HEK293T (cell line): ENCODE measurements at regions not wholly inside any gene's neighbourhood (a gene's known extent, or its start where the extent isn't known, plus 50 kb on each side); places are given as distances from the start of the nearest gene placed in this dataset.
"Not testable (repeated sequence)": the region's sequence is repeated elsewhere in the genome, so short reads cannot be mapped to it uniquely, and the experiment has no call there.

Source experiments
- CTCF ChIA-PET: fragments of 350-600 bp; formaldehyde crosslinking; extraction: SDS; loops from one replicate; lab custom pipeline; 2021; ENCODE audit warnings: antibody characterized with exemption, inconsistent platforms; lab: Yijun Ruan, JAX
- POLR2A ChIA-PET: fragments of 350-600 bp; formaldehyde crosslinking; extraction: SDS; loops from one replicate; lab custom pipeline; 2020; ENCODE audit warnings: antibody characterized with exemption, inconsistent platforms; lab: Yijun Ruan, JAX
- DNase-seq: peaks from one replicate; pipeline ENCODE4 v3.0.0; 2012; ENCODE audit warnings: mixed read lengths; ENCODE audit errors: extremely low spot score
- ARNT ChIP-seq: fragments of 450-650 bp; IDR thresholded peaks from 2 replicates; pipeline ENCODE4 v1.6.1; 2017; ENCODE audit warnings: mild to moderate bottlenecking
- BHLHE40 ChIP-seq: fragments of 450-650 bp; IDR thresholded peaks from 2 replicates; pipeline ENCODE4 v1.6.1; 2016; ENCODE audit warnings: mild to moderate bottlenecking, moderate library complexity, borderline replicate concordance
- CTBP1 ChIP-seq: fragments of 450-650 bp; IDR thresholded peaks from 2 replicates; pipeline ENCODE4 v1.6.1; 2016; ENCODE audit warnings: borderline replicate concordance
- ELF4 ChIP-seq: fragments of 450-650 bp; IDR thresholded peaks from 2 replicates; pipeline ENCODE4 v1.6.1; 2017; ENCODE audit warnings: antibody characterized with exemption
- FOXA1 ChIP-seq: fragments of 450-650 bp; IDR thresholded peaks from 2 replicates; pipeline ENCODE4 v1.6.1; 2016; ENCODE audit warnings: mild to moderate bottlenecking
- FOXK2 ChIP-seq: fragments of 450-650 bp; IDR thresholded peaks from 2 replicates; pipeline ENCODE4 v1.6.1; 2016; ENCODE audit warnings: mild to moderate bottlenecking
- FOXM1 ChIP-seq: fragments of 450-650 bp; IDR thresholded peaks from 2 replicates; pipeline ENCODE4 v1.6.1; 2017; ENCODE audit warnings: mild to moderate bottlenecking, borderline replicate concordance
- HDGF ChIP-seq: fragments of 450-650 bp; IDR thresholded peaks from 2 replicates; pipeline ENCODE4 v1.6.1; 2017; ENCODE audit warnings: antibody characterized with exemption, borderline replicate concordance
- L3MBTL2 ChIP-seq: fragments of 450-650 bp; conservative IDR thresholded peaks from 2 replicates; pipeline ENCODE4 v1.6.1; 2016; ENCODE audit warnings: mild to moderate bottlenecking
- LEF1 ChIP-seq: fragments of 450-650 bp; IDR thresholded peaks from 2 replicates; pipeline ENCODE4 v1.6.1; 2017; ENCODE audit warnings: mild to moderate bottlenecking, borderline replicate concordance
- NFRKB ChIP-seq: fragments of 450-650 bp; IDR thresholded peaks from 2 replicates; pipeline ENCODE4 v1.6.1; 2016; ENCODE audit warnings: mild to moderate bottlenecking, moderate library complexity
- PKNOX1 ChIP-seq: fragments of 450-650 bp; IDR thresholded peaks from 2 replicates; pipeline ENCODE4 v1.6.1; 2016
- SP1 ChIP-seq: fragments of 450-650 bp; IDR thresholded peaks from 2 replicates; pipeline ENCODE4 v1.6.1; 2017
- SUZ12 ChIP-seq: fragments of 450-650 bp; IDR thresholded peaks from 2 replicates; pipeline ENCODE4 v1.6.1; 2016; ENCODE audit warnings: mild to moderate bottlenecking
- TARDBP ChIP-seq: fragments of 450-650 bp; IDR thresholded peaks from 2 replicates; pipeline ENCODE4 v1.6.1; 2016
- ZNF384 ChIP-seq: fragments of 450-650 bp; IDR thresholded peaks from 2 replicates; pipeline ENCODE4 v1.6.1; 2016

- no peak for DNase-seq
These were observed 102.1 kb downstream of the SKIDA1 start for GRCh38 chr10:21423338-21423737.

GRCh38 chr10:21421794-21422193, 103.7 kb downstream of the SKIDA1 start:
- TF ChIP-seq FOXK2 (no peak), ELF4 (no peak), PKNOX1 (no peak)
- ChIA-PET CTCF (no interaction called here), POLR2A (no interaction called here)
- no peak for DNase-seq

More at GRCh38 chr10:21423338-21423737, 102.1 kb downstream of the SKIDA1 start:
- CTCF ChIA-PET: no interaction called here
- POLR2A ChIA-PET: no interaction called here
- TF ChIP-seq FOXA1 (no peak), ELF4 (no peak), ZNF384 (no peak), CTBP1 (no peak), FOXM1 (no peak), SP1 (no peak), NFRKB (no peak), SUZ12 (no peak), HDGF (no peak), LEF1 (no peak), BHLHE40 (no peak), FOXK2 (no peak), TARDBP (no peak), PKNOX1 (no peak), ARNT (no peak), L3MBTL2 (no peak)

GRCh38 chr10:21421016-21421415, 104.5 kb downstream of the SKIDA1 start:
- DNase-seq: no peak
- POLR2A ChIA-PET: no interaction called here
- TF ChIP-seq TARDBP: no peak
- TF ChIP-seq FOXM1: no peak
- TF ChIP-seq BHLHE40: no peak
- TF ChIP-seq CTBP1: no peak
- TF ChIP-seq NFRKB: no peak
- no peak for TF ChIP-seq FOXK2
- TF ChIP-seq L3MBTL2: no peak
- no peak for TF ChIP-seq HDGF
- no peak for TF ChIP-seq SP1
- no peak for TF ChIP-seq PKNOX1
- TF ChIP-seq ELF4: no peak
- TF ChIP-seq SUZ12: no peak
- no peak for TF ChIP-seq ZNF384
- no peak for TF ChIP-seq LEF1
- no peak for TF ChIP-seq ARNT
- no peak for TF ChIP-seq FOXA1
- CTCF ChIA-PET: no interaction called here

GRCh38 chr10:21418981-21419576, 106.4 kb downstream of the SKIDA1 start:
- CTCF ChIA-PET, POLR2A ChIA-PET, DNase-seq: not testable (repeated sequence)

GRCh38 chr10:21417172-21417712, 108.2 kb downstream of the SKIDA1 start:
- no peak for DNase-seq
- CTCF ChIA-PET: no interaction called here
- POLR2A ChIA-PET: no interaction called here
- TF ChIP-seq CTBP1: no peak
- no peak for TF ChIP-seq ARNT
- TF ChIP-seq L3MBTL2: no peak

GRCh38 chr10:21413680-21414079, 111.8 kb downstream of the SKIDA1 start:
- no peak for DNase-seq
- CTCF ChIA-PET: no interaction called here
- TF ChIP-seq NFRKB (no peak), ZNF384 (no peak), SUZ12 (no peak), FOXK2 (no peak), L3MBTL2 (no peak), TARDBP (no peak), HDGF (no peak), FOXA1 (no peak), FOXM1 (no peak), ARNT (no peak), CTBP1 (no peak), SP1 (no peak), PKNOX1 (no peak), ELF4 (no peak), LEF1 (no peak)
- POLR2A ChIA-PET: no interaction called here
